Activated gamma-delta T cell (primary cell): ENCODE measurements at regions not wholly inside any gene's neighbourhood (a gene's known extent, or its start where the extent isn't known, plus 50 kb on each side); places are given as distances from the start of the nearest gene placed in this dataset.

Source experiments
- DNase-seq: peaks from one replicate; lab custom pipeline; 2025; lab: John Stamatoyannopoulos, UW

- DNase-seq = no peak
These were observed 927.5 kb downstream of the DTWD2 start for GRCh38 chr5:118060833-118061232.

GRCh38 chr5:118052503-118052902 is 935.8 kb downstream of the DTWD2 start:
- DNase-seq = no peak

GRCh38 chr5:118044169-118044568 is 944.2 kb downstream of the DTWD2 start:
- DNase-seq = no peak

- no peak for DNase-seq
These were observed 944.8 kb downstream of the DTWD2 start for GRCh38 chr5:118043531-118043930.

- no peak for DNase-seq
These were observed 946.3 kb downstream of the DTWD2 start for GRCh38 chr5:118042076-118042475.

- DNase-seq = no peak
These were observed 947.9 kb downstream of the DTWD2 start for GRCh38 chr5:118040496-118040895.

- no peak for DNase-seq
These were observed 954.5 kb downstream of the DTWD2 start for GRCh38 chr5:118033686-118034338.

GRCh38 chr5:118029807-118030206 is 958.5 kb downstream of the DTWD2 start:
- DNase-seq = no peak

GRCh38 chr5:118022062-118022461 is 966.3 kb downstream of the DTWD2 start:
- no peak for DNase-seq

- DNase-seq = no peak
These were observed 970.8 kb downstream of the DTWD2 start for GRCh38 chr5:118017536-118017935.

GRCh38 chr5:118016396-118016795 is 972.0 kb downstream of the DTWD2 start:
- no peak for DNase-seq

GRCh38 chr5:118015511-118015910 is 972.8 kb downstream of the DTWD2 start:
- DNase-seq = no peak

GRCh38 chr5:118009741-118010297 is 978.5 kb downstream of the DTWD2 start:
- no peak for DNase-seq

- DNase-seq = no peak
These were observed 979.6 kb downstream of the DTWD2 start for GRCh38 chr5:118008779-118009178.

- DNase-seq = no peak
These were observed 981.1 kb downstream of the DTWD2 start for GRCh38 chr5:118007262-118007661.

GRCh38 chr5:118006219-118006618 is 982.1 kb downstream of the DTWD2 start:
- DNase-seq = no peak

- DNase-seq = no peak
These were observed 988.3 kb downstream of the DTWD2 start for GRCh38 chr5:117999939-118000549.

GRCh38 chr5:117982691-117983090 is 1005.7 kb downstream of the DTWD2 start:
- no peak for DNase-seq

- DNase-seq = no peak
These were observed 1014.6 kb downstream of the DTWD2 start for GRCh38 chr5:117973785-117974184.

- DNase-seq = no peak
These were observed 1032.5 kb downstream of the DTWD2 start for GRCh38 chr5:117955831-117956230.

- no peak for DNase-seq
These were observed 1034.0 kb downstream of the DTWD2 start for GRCh38 chr5:117954331-117954730.

GRCh38 chr5:117953272-117953671 is 1035.1 kb downstream of the DTWD2 start:
- no peak for DNase-seq

GRCh38 chr5:117947836-117948235 is 1040.5 kb downstream of the DTWD2 start:
- DNase-seq = no peak

GRCh38 chr5:117947121-117947520 is 1041.2 kb downstream of the DTWD2 start:
- no peak for DNase-seq
